ENCODE measurements at regions not wholly inside any gene's neighbourhood (a gene's known extent, or its start where the extent isn't known, plus 50 kb on each side); places are given as distances from the start of the nearest gene placed in this dataset.

- H3K4me3 Mint-ChIP-seq: no peak overlapping the region
- TF ChIP-seq, protein P1, sequence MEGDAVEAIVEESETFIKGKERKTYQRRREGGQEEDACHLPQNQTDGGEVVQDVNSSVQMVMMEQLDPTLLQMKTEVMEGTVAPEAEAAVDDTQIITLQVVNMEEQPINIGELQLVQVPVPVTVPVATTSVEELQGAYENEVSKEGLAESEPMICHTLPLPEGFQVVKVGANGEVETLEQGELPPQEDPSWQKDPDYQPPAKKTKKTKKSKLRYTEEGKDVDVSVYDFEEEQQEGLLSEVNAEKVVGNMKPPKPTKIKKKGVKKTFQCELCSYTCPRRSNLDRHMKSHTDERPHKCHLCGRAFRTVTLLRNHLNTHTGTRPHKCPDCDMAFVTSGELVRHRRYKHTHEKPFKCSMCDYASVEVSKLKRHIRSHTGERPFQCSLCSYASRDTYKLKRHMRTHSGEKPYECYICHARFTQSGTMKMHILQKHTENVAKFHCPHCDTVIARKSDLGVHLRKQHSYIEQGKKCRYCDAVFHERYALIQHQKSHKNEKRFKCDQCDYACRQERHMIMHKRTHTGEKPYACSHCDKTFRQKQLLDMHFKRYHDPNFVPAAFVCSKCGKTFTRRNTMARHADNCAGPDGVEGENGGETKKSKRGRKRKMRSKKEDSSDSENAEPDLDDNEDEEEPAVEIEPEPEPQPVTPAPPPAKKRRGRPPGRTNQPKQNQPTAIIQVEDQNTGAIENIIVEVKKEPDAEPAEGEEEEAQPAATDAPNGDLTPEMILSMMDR (IDR thresholded peaks at IDR 0.05; ENCODE audit: unreplicated experiment in 3 of 3): no peak
- peaks cover 5% of the 10 kb centered on the region for H3K36me3 Mint-ChIP-seq (ENCODE audit: low read depth)
- H3K27ac Mint-ChIP-seq: peak overlapping the region; percentile 10 to 26 (median 19)
- H3K4me1 Mint-ChIP-seq: peaks cover 52% of the 10 kb centered on the region
- H3K27me3 Mint-ChIP-seq (ENCODE audit: low read depth): peaks cover 4% of the 10 kb centered on the region
- H3K9me3 Mint-ChIP-seq: peaks cover 2% of the 10 kb centered on the region
These were observed 482.5 kb upstream of the TBL1XR1 start for GRCh38 chr3:177679568-177680471.

DNA sequence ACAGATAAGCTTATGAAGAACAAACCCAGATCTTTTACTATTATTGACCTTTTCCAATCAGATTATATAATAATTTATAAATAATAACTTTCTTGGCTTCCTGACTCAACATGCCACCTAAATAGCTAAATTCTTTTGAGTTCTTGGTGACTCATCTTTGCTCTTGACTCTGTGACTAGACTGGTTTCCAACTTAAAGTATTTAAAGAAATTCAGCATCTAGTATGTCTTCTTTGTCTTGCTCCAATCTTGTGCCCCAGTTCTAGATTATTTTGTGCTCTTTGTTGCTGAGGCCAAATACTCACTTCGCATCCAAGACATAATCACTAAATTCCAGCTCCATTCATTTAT, 483.2 kb upstream of the TBL1XR1 start:
- Mint-ChIP-seq H3K27me3 (ENCODE audit: low read depth) (peaks cover 4% of the 10 kb centered on the region), H3K27ac (peak overlapping the region in 2 of 3 experiments; percentile 10 to 26), H3K4me3 (no peak overlapping the region), H3K36me3 (ENCODE audit: low read depth) (peaks cover 5% of the 10 kb centered on the region), H3K9me3 (peaks cover 2% of the 10 kb centered on the region), H3K4me1 (peaks cover 51% of the 10 kb centered on the region)
- TF ChIP-seq, protein P1 (IDR thresholded peaks at IDR 0.05; ENCODE audit: unreplicated experiment in 3 of 3): no peak

DNA sequence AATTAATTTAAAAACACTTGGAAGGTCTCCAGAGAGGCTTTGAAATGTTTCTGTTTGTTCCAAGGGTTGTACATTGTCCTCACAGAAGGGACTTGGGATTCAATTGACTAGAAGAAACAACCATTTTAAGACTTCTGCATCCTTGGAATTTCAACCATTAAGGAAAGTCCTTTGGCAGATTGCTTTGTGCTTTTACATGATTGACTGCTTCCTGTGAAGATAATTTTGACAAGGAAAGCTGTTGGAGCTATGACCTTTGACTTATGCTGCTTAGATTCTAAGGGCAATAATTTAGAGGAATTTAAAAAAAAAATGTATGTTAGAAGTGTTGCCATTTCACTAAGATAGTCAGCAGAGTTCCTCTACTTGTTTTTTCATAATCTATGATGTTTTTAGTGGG, 483.9 kb upstream of the TBL1XR1 start:
- peaks cover 5% of the 10 kb centered on the region for H3K36me3 Mint-ChIP-seq (ENCODE audit: low read depth)
- peaks cover 4% of the 10 kb centered on the region for H3K27me3 Mint-ChIP-seq (ENCODE audit: low read depth)
- peaks cover 49% of the 10 kb centered on the region for H3K4me1 Mint-ChIP-seq
- peaks cover 2% of the 10 kb centered on the region for H3K9me3 Mint-ChIP-seq
- TF ChIP-seq, protein P1 (IDR thresholded peaks at IDR 0.05; ENCODE audit: unreplicated experiment in 3 of 3): no peak
- no peak overlapping the region for H3K4me3 Mint-ChIP-seq
- H3K27ac Mint-ChIP-seq: peak overlapping the region; percentile 36 to 44 (median 39)

GRCh38 chr3:177681852-177682251, 484.6 kb upstream of the TBL1XR1 start:
- Mint-ChIP-seq H3K27me3 (ENCODE audit: low read depth) (peaks cover 4% of the 10 kb centered on the region), H3K9me3 (peaks cover 2% of the 10 kb centered on the region), H3K4me3 (no peak overlapping the region), H3K4me1 (peaks cover 42% of the 10 kb centered on the region), H3K27ac (peak overlapping the region; percentile 36 to 44 (median 39)), H3K36me3 (ENCODE audit: low read depth) (peaks cover 5% of the 10 kb centered on the region)
- TF ChIP-seq, protein P1 (IDR thresholded peaks at IDR 0.05; ENCODE audit: unreplicated experiment in 3 of 3): no peak

GRCh38 chr3:177683586-177683985, 486.3 kb upstream of the TBL1XR1 start:
- H3K4me1 Mint-ChIP-seq: peaks cover 35% of the 10 kb centered on the region
- H3K9me3 Mint-ChIP-seq: peaks cover 2% of the 10 kb centered on the region
- H3K4me3 Mint-ChIP-seq: no peak overlapping the region
- peaks cover 5% of the 10 kb centered on the region for H3K36me3 Mint-ChIP-seq (ENCODE audit: low read depth)
- H3K27ac Mint-ChIP-seq: no peak overlapping the region
- TF ChIP-seq, protein P1 (IDR thresholded peaks at IDR 0.05; ENCODE audit: unreplicated experiment in 3 of 3): no peak
- H3K27me3 Mint-ChIP-seq (ENCODE audit: low read depth): peaks cover 4% of the 10 kb centered on the region

GRCh38 chr3:177686671-177687070, 489.4 kb upstream of the TBL1XR1 start:
- Mint-ChIP-seq H3K4me1 (peaks cover 12% of the 10 kb centered on the region), H3K27ac (no peak overlapping the region), H3K9me3 (no peaks in the 10 kb centered on the region), H3K4me3 (no peak overlapping the region), H3K27me3 (ENCODE audit: low read depth) (peaks cover 2% of the 10 kb centered on the region), H3K36me3 (ENCODE audit: low read depth) (peaks cover 5% of the 10 kb centered on the region)
- TF ChIP-seq, protein P1 (IDR thresholded peaks at IDR 0.05; ENCODE audit: unreplicated experiment in 3 of 3): no peak

Measured in nephron (organoid).